ENCODE measurements at regions not wholly inside any gene's neighbourhood (a gene's known extent, or its start where the extent isn't known, plus 50 kb on each side); places are given as distances from the start of the nearest gene placed in this dataset.

DNA sequence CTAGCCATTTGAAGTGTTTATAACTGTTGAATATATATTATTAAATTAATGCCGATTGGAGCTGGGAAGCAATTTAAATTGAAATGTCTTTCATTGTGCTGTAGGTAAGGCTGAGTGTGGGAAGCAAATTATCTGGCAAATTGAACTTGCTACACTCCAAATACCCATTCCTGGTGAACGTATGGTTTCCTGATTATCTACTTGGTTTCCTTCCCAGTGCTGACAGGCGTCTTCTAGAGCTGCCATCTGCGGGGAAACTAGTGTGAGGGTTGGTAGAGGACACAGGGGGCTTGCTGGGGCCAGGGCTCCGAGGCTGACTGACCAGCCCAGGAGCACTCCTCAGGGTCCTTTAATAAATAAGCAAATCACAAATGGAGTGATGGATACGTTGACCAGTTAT lies 581.4 kb upstream of the LMCD1 start:
- no peak for DNase-seq
- no peak overlapping the region for H3K4me3 ChIP-seq (ENCODE audit: low read length in 3 of 3)
- TF ChIP-seq, protein P1, sequence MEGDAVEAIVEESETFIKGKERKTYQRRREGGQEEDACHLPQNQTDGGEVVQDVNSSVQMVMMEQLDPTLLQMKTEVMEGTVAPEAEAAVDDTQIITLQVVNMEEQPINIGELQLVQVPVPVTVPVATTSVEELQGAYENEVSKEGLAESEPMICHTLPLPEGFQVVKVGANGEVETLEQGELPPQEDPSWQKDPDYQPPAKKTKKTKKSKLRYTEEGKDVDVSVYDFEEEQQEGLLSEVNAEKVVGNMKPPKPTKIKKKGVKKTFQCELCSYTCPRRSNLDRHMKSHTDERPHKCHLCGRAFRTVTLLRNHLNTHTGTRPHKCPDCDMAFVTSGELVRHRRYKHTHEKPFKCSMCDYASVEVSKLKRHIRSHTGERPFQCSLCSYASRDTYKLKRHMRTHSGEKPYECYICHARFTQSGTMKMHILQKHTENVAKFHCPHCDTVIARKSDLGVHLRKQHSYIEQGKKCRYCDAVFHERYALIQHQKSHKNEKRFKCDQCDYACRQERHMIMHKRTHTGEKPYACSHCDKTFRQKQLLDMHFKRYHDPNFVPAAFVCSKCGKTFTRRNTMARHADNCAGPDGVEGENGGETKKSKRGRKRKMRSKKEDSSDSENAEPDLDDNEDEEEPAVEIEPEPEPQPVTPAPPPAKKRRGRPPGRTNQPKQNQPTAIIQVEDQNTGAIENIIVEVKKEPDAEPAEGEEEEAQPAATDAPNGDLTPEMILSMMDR (IDR thresholded peaks at IDR 0.05; ENCODE audit: borderline replicate concordance, extremely low read depth, insufficient read depth): no peak
- intact Hi-C loops (cut with DNase I): no loop called here
- H3K27me3 ChIP-seq (ENCODE audit: control insufficient read depth, insufficient read depth, low read length): no peaks in the 10 kb centered on the region
- H3K4me1 ChIP-seq (ENCODE audit: control insufficient read depth in 2 of 3, insufficient read depth in 2 of 3, low read depth in 1 of 3, low read length in 3 of 3): no peaks in the 10 kb centered on the region
- H3K27ac ChIP-seq (ENCODE audit: low read depth in 2 of 2, low read length in 2 of 2): no peak overlapping the region
- FAIRE-seq: no peak
- H3K9me3 ChIP-seq (ENCODE audit: control insufficient read depth in 2 of 3, insufficient read depth in 1 of 3, low read length in 3 of 3): no peaks in the 10 kb centered on the region
- H3K36me3 ChIP-seq (ENCODE audit: control insufficient read depth in 2 of 3, insufficient read depth in 3 of 3, low read length in 3 of 3): no peaks in the 10 kb centered on the region
- no peak overlapping the region for H3K9ac ChIP-seq (ENCODE audit: low read length in 3 of 3)

DNA sequence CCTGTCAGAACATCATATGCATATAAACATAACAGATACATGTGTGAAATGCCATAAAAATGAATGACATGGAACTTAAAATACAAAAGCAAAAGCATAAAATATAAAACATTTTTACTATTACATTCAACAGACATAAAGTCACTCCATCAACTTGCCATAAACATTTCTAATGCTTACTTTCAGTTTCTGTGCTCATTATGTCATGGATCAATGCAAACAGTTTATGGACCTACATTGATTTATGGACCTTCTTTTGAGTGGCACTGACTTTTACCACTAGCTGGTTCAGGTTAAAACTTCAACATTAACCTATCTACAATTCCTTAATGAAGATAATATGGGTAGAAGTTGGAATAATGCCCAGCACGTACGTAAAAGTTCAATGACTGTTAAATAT lies 577.4 kb upstream of the LMCD1 start:
- TF ChIP-seq, protein P1 (IDR thresholded peaks at IDR 0.05; ENCODE audit: borderline replicate concordance, extremely low read depth, insufficient read depth): no peak
- no peak for DNase-seq
- no peak overlapping the region for H3K9ac ChIP-seq (ENCODE audit: low read length in 3 of 3)
- H3K9me3 ChIP-seq (ENCODE audit: control insufficient read depth in 2 of 3, insufficient read depth in 1 of 3, low read length in 3 of 3): no peaks in the 10 kb centered on the region
- H3K27ac ChIP-seq (ENCODE audit: low read depth in 2 of 2, low read length in 2 of 2): no peak overlapping the region
- no peak overlapping the region for H3K4me3 ChIP-seq (ENCODE audit: low read length in 3 of 3)
- H3K36me3 ChIP-seq (ENCODE audit: control insufficient read depth in 2 of 3, insufficient read depth in 3 of 3, low read length in 3 of 3): no peaks in the 10 kb centered on the region
- no peak for FAIRE-seq
- no peaks in the 10 kb centered on the region for H3K4me1 ChIP-seq (ENCODE audit: control insufficient read depth in 2 of 3, insufficient read depth in 2 of 3, low read depth in 1 of 3, low read length in 3 of 3)
- H3K27me3 ChIP-seq (ENCODE audit: control insufficient read depth, insufficient read depth, low read length): no peaks in the 10 kb centered on the region
- intact Hi-C loops (cut with DNase I): no loop called here

DNA sequence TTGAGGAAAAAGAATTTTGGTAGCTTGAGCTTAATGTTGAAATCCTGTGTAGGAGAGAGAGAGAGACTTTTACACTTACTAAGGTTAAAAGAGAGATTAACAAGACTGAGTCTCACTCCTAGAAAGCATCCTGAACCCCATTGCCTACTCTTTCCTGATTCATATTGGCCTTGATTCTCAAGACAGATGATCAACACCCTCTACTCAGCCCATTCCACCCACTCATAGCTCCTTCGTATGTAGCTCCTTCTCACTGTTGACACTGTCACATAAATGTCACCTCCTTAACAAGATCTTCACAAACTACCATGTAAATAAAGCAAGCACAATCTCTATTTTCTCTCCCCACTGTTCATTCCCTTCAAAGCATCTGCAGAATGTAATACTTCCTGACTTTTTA lies 574.6 kb upstream of the LMCD1 start:
- no peak overlapping the region for H3K9ac ChIP-seq (ENCODE audit: low read length in 3 of 3)
- DNase-seq (no peak), FAIRE-seq (no peak)
- no peaks in the 10 kb centered on the region for H3K9me3 ChIP-seq (ENCODE audit: control insufficient read depth in 2 of 3, insufficient read depth in 1 of 3, low read length in 3 of 3)
- H3K27me3 ChIP-seq (ENCODE audit: control insufficient read depth, insufficient read depth, low read length): no peaks in the 10 kb centered on the region
- no peak overlapping the region for H3K27ac ChIP-seq (ENCODE audit: low read depth in 2 of 2, low read length in 2 of 2)
- intact Hi-C loops (cut with DNase I): no loop called here
- TF ChIP-seq, protein P1 (IDR thresholded peaks at IDR 0.05; ENCODE audit: borderline replicate concordance, extremely low read depth, insufficient read depth): no peak
- no peaks in the 10 kb centered on the region for H3K36me3 ChIP-seq (ENCODE audit: control insufficient read depth in 2 of 3, insufficient read depth in 3 of 3, low read length in 3 of 3)
- no peak overlapping the region for H3K4me3 ChIP-seq (ENCODE audit: low read length in 3 of 3)
- H3K4me1 ChIP-seq (ENCODE audit: control insufficient read depth in 2 of 3, insufficient read depth in 2 of 3, low read depth in 1 of 3, low read length in 3 of 3): no peaks in the 10 kb centered on the region

DNA sequence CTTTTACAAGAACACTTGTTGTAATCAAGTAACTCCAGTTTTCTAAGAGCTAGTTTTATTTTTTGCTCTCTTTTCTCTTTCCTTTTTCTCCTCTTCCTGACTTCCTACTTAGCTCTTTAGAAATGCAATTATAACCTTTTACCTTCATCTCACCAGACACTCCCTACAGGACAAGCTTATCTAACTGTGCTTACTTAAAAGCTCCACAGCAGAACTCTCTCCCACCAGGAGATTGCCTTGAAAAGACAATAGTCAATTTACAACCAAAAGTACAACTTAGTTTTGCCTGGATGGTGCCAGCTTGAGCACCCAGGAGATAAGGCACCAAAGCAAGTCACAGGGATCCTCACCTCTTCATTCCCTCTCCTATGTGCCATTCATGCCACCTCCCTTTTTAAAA lies 573.8 kb upstream of the LMCD1 start:
- Histone ChIP-seq H3K4me1 (ENCODE audit: control insufficient read depth in 2 of 3, insufficient read depth in 2 of 3, low read depth in 1 of 3, low read length in 3 of 3) (no peaks in the 10 kb centered on the region), H3K9me3 (ENCODE audit: control insufficient read depth in 2 of 3, insufficient read depth in 1 of 3, low read length in 3 of 3) (no peaks in the 10 kb centered on the region), H3K27me3 (ENCODE audit: control insufficient read depth, insufficient read depth, low read length) (no peaks in the 10 kb centered on the region), H3K27ac (ENCODE audit: low read depth in 2 of 2, low read length in 2 of 2) (no peak overlapping the region), H3K9ac (ENCODE audit: low read length in 3 of 3) (no peak overlapping the region), H3K36me3 (ENCODE audit: control insufficient read depth in 2 of 3, insufficient read depth in 3 of 3, low read length in 3 of 3) (no peaks in the 10 kb centered on the region), H3K4me3 (ENCODE audit: low read length in 3 of 3) (no peak overlapping the region)
- TF ChIP-seq, protein P1 (IDR thresholded peaks at IDR 0.05; ENCODE audit: borderline replicate concordance, extremely low read depth, insufficient read depth): no peak
- FAIRE-seq (no peak), DNase-seq (no peak)
- intact Hi-C loops (cut with DNase I): no loop called here

All from kidney (tissue), 13 donors.